GM18907 (cell line): ENCODE measurements at regions not wholly inside any gene's neighbourhood (a gene's known extent, or its start where the extent isn't known, plus 50 kb on each side); places are given as distances from the start of the nearest gene placed in this dataset.

Experiments used
- ATAC-seq: cut with Tn5 transposase; IDR thresholded peaks from one replicate; pipeline ENCODE4 v1.9.1; 2021; ENCODE audit warnings: mild to moderate bottlenecking, moderate library complexity; ENCODE audit not compliant: unreplicated experiment

DNA sequence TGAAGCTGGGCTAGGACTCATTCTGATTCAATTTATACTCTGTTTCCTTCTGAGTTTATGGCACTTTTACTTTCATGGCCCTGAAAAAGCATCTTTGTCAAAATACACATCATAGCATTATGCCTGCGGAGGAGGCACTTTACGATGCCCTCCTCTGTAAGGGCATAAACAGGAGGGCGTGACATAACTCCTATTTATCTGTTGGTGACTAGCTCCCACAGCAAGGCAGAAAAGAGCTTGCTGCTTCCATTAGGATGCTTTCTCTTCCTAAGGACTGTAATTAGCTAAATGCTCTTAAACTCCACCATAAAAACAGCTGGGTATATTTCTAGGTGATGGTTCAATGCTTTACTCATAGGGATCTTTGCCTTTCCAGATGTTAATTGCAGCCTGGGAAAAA, 315.2 kb upstream of the GHITM start:
- no peak for ATAC-seq

DNA sequence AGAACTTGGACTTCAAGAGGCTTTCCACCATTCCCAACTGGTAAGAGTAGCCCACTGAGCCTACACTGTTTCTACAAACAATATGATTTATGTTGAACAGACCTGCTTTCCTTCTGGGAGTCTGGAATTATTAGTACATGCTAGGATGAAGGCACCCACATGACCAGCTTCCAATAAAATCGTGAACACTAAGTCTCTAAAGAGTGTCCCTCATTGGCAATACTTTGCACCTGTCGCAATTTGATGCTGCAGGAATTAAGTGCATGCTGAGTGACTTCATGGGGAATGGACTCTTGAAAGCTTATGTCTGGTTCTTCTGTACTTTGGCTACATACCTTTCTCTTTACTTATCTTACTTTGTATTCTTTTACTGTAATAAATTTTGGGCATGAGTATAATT, 305.2 kb upstream of the GHITM start:
- no peak for ATAC-seq

DNA sequence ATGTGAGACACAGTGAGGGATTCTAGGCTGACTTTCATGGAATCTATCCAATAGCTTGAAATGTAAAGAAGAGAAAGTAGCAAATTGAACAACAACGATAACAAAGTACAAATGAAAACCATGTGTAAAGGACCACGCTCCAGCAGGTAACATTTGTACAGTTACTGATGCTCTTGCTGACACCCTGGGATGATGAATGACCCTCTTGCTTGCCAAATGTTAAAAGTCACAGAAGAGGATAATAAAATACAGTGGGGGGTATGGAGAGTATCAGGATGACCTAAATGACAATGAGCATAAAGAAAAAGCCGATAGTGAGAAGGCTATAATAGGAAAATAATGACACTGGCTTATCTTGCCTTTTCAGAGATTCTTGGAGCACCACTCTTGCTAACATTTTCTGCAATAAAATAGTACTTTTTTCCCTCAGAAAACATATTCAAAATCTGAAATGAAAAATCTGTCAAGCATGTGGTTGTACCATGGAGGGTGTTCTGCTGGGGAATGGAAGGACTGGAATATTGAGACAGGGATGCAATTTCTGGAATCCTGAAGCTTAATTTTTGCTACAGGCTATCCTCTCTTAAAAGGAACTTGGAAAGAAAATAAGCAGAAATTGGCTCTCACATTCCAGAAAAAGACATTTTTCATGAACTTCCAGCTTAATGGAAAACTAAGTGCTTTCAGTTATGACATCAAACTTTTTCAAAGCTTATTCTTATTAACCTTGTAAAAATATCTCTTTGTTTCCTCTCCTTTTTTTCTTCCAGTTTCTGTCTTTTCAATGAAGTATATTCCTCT, 303.2 kb upstream of the GHITM start:
- no peak for ATAC-seq

DNA sequence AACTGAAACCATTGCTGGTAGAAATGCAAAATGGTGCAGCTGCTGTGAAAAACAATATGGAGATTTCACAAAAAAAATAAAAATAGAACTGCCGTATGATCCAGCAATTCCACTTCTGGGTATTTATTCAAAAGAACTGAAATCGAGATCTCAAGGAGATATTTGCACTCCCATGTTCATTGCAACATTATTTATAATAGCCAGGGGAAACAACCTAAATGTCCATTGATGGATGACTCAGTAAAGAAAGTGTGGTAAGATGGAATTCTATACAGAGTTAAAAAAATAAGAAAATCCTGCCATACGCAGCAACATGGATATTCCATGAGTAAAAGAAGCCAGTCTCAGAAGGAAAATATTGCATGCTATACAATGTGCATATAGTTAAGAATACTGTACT, 290.6 kb upstream of the GHITM start:
- ATAC-seq: no peak

DNA sequence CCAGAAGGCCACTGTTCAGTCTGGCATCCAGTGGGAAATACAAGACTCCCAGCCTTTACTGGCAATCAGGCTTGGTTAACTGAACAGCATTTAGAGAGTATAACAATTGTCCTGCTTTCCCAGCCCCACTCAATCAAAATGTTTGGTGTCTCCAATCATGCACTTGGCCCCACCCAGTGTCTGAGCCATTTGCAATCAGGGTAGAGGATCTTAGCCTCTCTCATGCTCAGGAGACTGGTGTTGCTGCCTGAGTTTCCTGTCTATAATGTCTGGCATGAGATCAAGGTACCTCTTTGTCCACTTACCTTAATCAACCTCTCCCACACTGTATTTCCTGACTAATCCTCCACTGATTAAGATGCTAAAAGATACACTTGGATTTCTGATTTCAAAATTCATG, 290.2 kb upstream of the GHITM start:
- no peak for ATAC-seq

DNA sequence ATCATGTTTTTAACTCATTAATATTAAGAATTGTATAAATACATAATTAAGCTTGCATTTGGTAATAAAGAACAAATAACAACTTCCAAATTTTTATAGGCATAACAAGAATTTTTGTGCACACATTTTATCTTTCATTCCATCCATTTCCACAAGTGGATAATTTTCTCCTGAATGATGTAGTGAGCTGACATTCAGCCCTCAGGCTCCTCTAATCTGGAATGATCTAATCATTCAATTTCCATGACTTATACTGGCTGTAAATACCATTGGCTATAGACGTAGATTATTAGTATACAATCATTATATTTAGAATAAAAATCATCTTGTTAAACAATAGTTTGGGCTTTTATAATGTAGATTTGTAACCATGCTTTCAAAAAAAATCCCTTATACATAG, 287.2 kb upstream of the GHITM start:
- no peak for ATAC-seq

DNA sequence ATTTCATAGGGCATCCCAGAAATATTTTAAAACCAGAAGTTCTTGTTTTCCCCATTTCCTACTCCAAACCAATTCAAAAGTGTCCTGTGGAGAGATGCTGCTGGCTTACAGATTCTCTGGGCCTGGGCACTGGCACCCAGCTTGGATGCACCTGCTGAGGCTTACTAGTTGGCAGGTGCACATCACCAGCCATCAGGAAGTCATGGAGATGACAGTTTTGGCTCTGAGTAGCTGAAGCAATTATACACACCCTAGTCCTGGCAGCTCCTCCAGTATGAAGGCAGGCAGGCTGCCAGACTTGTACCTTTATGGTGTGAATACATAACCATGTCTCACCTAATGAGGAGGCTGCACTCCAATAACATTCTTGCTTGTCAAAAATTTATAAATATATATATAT, 276.6 kb upstream of the GHITM start:
- ATAC-seq: no peak

DNA sequence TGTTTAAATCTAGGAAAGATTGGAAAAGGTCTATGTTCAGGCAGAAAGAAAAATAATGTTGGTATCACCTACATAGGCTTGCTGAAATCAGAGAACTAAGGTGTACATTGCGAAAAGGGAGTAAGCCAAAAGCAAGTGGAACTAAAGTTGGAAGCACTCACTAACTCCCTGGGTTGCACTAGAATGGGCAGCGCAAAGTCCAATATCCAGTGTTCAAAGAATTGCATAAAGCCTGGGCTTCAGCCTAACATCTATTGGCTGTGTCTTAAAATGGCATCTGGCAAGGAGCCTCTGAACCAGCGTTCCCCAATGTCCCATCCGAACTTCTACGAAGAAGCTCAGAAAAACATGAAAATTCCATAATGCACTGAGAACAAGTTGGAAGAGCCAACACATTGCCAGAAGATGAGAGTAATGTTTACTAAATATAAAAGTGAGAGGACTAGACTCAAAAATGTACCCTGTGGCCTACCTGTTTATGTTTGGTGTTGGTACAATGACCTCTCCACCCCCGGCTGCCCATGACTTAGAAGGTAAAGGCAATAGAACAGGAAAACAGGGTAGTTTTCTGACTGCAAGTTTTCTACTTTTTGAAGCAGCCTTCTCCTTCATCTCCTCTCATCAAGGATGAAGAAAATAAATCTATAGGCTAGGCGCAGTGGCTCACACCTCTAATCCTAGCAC, 275.9 kb upstream of the GHITM start:
- ATAC-seq: no peak

DNA sequence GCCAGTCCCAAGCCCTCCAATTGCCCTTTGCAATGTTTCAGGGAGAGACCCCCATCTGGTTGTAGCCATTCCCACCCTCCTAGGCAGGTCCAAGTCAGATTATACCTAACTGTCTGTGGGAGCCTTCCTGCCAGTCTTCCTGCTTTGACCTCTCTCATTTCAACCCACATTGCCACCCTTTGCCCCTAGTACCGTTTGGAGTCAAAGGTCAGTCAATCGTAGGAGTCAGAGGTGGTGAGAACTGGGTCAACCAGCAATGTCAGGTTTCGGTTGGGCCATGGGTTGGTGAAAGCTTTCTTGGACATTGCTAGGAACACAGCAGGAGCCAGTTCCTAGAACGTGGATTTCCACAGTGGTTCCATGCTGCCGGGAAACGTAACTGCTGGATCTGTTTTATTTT, 269.4 kb upstream of the GHITM start:
- no peak for ATAC-seq

DNA sequence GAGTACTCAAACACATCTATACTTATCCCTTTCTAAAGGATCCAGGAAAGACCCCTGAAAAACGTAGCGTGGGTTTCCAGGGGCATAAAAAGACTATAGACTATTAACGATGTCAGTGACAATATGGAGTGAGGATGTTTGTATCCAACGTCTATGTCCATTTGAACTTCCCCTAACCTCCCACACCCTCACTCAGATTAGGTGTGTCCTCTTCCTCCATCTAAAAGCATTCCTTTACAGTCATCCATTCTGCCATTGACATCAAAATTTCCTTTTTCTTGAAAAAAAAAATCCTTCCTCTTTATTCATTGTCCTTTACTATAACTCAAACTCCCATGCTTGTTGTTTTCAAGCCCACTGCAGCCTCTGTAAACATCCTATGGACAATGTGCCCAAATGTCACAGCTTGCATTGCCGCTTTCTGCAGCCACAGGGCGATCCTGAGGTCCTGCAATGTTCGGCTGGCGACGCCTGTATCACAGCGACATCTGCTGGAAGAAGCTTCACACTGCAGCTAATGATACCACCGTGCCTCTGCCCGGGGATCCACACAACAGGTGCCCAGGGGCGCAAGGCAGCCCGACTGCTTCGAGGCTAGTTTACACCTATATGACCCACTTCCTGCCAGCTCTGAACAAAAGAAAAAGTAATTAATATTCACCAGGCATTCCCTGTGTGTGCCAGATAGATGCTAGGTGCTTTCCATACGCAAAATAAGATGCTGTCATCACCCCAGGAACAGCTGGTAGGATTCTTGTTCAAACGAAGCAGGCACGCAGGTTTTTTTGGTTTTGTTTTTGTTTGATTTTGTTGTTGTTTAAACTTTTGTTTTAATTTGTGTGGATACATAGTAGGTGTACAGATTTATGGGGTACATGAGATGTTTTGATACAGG, 267.9 kb upstream of the GHITM start:
- peak; percentile 98 for ATAC-seq

DNA sequence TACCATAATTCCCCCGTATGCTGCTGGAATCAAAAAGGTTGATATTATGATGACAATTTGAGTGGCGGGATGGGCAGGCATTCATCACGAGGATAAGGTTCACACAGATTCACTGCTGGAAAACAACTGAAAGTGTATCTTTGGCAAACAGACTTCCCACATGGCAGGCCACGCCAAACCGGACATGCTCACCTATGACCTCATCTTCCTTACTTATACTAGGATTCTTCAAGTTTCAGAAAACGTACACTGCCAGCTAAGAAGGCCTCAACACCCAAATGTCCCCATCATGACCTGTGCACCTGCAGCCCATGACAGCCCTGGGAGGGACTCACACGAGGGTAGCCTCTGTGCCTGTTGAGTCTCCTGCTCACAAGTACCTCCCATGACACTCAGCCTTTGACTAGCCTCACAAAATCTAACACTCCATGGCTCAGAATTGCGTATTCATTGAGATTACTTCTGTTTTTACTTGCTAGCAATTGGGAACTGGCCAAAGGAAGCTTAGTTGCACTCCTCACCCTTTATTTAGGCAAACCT, 259.0 kb upstream of the GHITM start:
- no peak for ATAC-seq

DNA sequence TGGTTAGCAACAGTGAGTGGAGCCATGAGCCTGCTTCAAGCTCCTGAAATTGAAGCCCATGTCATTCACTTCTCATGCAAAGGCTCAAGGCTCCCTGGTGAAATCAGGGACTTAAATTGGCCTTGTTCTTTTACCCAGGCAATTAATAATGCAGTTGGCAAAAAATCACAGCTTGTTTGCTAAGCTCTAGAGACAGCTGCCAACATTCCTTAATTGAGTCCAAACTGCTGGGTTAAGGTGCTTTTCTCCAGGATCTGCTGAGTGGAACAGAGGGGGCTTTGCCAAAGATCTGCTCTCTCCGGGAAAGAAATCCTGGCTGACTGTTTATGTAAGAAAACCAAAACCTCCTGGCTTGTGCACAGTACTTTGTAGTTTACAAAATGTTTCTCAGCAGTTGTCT, 257.6 kb upstream of the GHITM start:
- ATAC-seq: no peak

DNA sequence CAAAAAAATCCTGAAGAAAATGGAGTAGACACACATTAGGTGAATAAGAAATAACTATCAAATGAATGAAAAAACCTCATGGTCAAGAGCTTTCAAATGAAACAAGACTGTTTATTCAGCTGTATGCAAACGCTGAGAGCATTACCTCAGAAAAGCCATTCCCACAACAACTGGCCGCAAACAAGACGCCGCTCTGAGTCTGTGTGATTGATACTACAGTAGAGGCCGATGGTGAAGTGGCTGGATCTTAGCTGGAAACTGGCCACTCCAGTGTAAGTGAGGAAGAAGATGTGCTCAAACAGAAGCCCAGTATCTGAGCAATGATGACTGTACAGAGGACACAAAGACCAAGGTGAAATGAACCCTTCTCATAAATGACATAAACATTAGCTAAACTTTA, 252.4 kb upstream of the GHITM start:
- no peak for ATAC-seq

DNA sequence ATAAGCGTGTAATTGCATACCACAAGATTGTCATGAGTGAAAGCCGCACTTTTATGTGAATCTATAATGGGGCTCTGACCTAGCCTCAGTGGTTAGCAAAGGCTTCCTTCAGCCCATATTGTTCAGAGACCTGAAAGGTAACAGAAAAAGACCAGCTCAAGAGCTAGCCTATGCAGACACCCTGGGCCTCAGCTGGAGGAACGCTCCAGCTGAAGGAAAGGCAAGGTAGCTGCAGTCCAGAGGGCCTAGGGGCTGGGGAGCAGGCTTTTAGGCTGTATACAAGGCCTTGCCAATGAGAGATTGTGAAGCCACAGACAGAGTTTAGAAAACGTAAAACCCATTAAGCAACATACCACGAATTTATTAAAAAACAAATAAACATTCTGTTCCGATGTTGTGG, 246.6 kb upstream of the GHITM start:
- no peak for ATAC-seq

DNA sequence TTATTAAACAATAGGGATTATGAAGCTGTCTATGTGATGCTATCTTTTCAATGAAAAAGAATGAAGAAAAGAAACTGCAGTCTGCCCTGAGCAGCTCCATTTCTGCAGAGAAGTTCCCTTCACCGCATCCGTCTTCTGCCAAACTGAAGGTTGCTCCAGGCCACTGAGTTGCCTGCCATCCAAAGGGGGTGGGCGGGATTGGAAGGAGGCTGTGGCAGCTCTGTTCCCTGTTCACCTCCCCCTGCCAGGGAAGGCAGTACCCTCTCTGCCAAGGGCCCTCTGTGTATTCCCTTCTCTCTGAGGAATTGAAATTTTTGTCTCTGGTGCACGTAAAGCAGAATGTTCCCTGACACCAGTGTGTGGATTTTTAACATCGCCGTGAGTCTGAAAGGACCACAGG, 243.1 kb upstream of the GHITM start:
- ATAC-seq: no peak

DNA sequence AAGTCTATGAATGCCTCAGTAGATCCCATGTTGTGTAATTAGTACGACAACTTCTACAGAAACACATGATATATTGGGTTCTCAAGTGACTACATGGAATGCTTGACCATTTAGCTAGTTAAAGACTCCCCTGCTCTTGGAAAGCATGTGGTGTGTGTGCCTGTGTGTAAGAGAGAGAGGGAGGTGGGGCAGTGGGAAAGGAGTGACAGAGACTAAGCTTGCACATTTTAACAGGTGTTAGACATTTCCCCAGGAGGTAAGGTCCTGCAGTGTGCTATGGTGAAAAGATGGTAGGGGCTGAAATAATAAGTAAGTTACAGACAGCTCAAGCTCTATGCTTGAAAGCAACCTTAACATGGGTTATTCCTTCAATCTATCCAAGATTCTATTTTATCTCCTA, 241.7 kb upstream of the GHITM start:
- no peak for ATAC-seq

DNA sequence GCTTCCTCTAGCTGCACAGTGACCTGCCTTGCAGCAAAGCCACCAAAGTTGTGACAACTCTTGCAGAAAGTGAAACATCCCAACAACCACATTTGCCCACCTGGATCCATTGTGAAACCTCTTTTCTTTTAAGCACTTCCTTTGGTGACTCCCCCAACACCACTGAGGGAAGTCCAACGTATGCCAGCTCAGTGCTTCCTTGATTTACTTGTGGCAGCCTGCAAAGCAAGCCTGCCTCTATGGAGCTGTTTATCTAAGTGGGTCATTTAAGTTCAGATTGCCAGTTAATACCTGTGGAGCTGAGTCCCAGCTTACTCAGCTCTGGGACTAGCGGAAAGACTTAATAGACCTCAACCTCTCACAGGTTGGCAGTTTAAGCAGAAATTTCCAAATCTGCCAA, 230.8 kb upstream of the GHITM start:
- no peak for ATAC-seq

DNA sequence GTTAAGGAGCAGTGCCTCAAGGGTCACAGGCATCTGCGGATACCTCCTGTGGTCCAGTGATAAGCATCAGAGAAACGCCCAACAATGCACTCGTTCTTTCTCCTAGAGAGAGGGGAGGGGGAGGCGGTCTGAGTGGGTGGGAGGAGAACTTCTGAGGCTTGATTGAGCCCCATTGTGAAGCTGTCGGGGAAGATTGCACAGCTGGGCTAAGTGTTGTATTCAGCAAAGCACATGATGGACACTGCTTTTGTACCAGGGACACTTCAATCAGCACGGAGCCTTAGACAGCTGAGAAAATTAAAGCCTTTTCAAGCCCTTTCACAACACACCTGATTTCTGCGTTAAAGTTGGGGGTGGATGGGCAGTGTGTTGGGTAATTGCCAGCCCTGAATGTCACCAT, 230.3 kb upstream of the GHITM start:
- no peak for ATAC-seq

DNA sequence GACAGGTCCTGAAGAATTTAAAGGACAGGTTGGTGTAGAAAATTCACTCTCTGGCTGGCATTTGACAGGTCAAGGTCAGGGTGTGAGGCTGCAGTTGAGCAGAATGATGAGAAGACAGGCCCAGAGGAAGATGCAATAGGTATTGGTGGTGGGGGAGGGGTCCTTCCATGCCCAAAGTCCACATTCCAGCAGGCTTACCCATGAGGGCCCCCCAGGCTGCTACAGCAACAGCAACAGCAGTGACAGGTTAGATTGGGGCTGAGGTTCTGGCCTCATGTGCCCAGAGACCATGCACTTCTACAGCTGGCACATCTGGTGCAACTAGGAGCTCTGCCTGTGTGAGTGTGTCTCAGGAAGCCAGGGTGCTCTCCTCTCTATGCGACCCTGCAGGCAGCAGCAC, 223.5 kb upstream of the GHITM start:
- no peak for ATAC-seq

DNA sequence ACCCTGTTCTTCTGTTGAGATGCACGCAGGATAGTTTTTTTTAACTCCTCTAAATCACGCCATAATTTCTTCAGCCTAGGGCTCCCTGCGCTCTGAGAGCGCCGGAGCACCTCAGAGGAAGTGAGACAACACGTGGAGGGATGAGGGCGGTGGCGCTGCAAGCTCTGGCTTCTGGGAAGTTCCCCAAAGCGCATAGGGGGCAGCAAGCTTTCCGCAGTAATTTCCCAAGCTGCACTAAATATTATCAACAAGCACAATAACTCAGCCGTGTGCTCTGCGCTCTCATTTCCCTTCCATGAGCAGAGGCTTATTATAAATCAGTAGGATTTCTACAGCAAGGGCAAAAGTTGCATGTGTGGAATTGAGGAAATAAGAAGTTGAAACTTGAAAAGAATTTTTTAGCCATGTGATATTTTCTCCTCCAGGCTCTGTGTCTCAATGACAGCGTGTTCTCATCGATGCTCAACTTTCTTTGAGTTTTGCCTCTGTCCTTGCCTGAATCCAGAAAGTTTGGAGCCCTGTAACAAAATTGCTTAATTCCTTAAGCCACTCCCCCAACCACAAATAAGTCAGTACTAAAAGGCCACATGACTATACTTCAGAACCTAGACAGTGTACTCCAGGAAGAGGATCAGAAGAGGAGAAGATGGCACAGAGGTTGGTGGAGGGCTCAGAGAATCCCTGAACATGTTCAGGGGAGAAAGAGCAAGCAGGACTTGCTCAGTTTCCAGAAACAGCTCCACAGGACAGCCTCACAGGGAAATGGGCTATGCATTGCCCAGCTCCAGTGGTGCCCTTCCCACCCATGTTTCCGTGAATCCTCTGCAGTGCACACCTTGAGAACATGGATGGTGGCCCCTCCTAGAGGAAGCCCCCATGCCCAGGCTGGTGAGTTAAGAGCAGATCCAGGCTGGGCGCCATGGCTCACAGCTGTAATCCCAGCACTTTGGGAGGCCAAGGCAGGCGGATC, 221.5 kb upstream of the GHITM start:
- peak; percentile 94 for ATAC-seq
